ENCODE measurements at regions not wholly inside any gene's neighbourhood (a gene's known extent, or its start where the extent isn't known, plus 50 kb on each side); places are given as distances from the start of the nearest gene placed in this dataset.

- DNase-seq (ENCODE audit: low read depth) = no peak
Measured at GRCh38 chr12:12016284-12017100, 54.2 kb upstream of the BCL2L14 start.

DNA sequence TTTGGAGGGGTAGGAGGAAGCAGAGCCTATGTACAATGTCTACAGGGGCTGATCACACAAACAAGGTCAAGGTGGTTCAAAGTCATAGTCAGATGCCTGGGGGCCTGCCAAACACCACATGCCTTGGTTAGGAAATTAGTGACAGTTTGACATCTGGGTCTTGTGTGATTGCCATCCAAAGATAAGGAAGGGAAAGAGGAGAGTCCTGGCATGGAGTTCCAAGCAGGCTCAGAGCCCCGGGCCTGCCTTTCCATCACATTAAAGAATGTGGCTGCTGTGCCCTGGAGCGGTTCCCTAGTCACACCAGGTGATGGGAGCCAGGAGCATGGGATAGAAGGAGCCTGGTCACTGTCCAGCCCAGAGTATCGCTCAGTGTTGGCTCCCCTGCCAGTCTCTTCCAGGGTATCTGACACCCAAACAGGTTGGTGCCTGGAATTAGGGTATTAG, 53.6 kb upstream of the BCL2L14 start:
- no peak for DNase-seq (ENCODE audit: low read depth)

DNA sequence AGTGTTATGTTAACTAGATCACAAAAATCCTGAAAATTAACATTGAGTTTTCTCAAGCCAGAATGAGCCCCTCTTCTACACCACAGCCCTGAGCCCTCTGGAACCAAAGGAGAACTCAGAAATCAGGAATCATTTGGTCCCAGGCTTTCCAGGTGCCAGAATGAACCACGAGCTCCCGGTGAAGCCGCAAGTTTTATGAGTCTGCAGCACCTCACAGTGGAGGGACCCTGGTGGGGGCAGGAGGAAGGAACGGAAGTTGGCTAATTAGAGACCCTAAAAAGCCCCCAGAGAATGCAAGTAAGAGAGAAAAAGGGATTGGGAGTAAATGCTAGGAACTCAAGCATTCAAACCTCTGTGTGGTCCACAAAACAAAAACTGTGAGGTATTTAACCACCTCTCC, 52.9 kb upstream of the BCL2L14 start:
- DNase-seq (ENCODE audit: low read depth) = no peak

DNA sequence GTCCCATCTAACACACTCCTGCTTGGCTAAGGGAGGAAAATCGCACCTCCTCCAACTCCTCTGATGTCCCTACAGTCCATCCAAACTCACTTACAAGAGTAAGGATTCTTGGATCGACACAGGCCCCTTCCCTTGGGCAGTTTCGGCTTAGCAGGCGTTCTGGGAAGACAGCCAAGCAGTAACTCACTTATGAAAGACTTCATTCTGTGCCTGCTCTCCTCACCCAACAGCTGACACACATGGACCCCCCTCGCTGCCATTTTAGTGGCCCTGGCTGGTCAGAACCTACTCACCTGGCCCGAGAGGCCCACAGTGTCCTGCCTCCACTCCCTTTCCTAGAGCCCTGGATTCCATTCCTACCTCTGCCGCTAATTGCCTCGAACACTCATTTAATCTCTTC, 52.3 kb upstream of the BCL2L14 start:
- no peak for DNase-seq (ENCODE audit: low read depth)

DNA sequence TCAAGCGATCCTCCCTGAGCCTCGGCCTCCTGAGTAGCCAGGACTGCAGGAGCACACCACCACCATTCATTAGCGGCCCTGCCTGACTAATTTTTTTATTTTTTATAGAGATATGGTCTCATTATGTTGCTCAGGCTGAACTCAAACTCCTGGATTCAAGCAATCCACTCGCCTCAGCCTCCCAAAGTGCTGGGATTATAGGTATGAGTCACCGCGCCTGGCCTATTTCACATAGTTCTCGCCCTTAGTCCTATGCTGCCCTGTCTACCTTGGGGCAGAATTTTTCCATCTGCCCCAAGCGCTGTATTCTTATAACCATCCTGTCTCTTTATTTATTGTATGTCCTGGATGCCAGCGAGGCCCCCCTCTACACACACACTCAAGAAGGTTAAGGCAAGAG, 50.9 kb upstream of the BCL2L14 start:
- DNase-seq (ENCODE audit: low read depth) = no peak

GRCh38 chr12:12020762-12021161, 50.0 kb upstream of the BCL2L14 start:
- DNase-seq (ENCODE audit: low read depth) = no peak

Data from stimulated activated CD4-positive, alpha-beta T cell treated with anti-CD3 and anti-CD28 coated beads, Interleukin-2, amount 100 ng/mL, for 4 hours (primary cell).